ENCODE measurements at regions not wholly inside any gene's neighbourhood (a gene's known extent, or its start where the extent isn't known, plus 50 kb on each side); places are given as distances from the start of the nearest gene placed in this dataset.
A peak's percentile ranks its signal among the peaks of the same experiment; 100 is the strongest.
"Not testable (repeated sequence)": the region's sequence is repeated elsewhere in the genome, so short reads cannot be mapped to it uniquely, and the experiment has no call there.

- Histone ChIP-seq H3K9me3 (ENCODE audit: control insufficient read depth in 2 of 2, insufficient read depth in 1 of 2, low read length in 1 of 2) (no peaks in the 10 kb centered on the region), H3K4me3 (ENCODE audit: low read length in 2 of 2) (no peak overlapping the region), H3K36me3 (ENCODE audit: control insufficient read depth in 2 of 2, insufficient read depth in 2 of 2, low read length in 1 of 2) (no peaks in the 10 kb centered on the region), H3K4me1 (ENCODE audit: control insufficient read depth in 2 of 2, insufficient read depth in 2 of 2, low read length in 2 of 2) (peaks cover 0 to 5% of the 10 kb centered on the region in 2 donors), H3K27me3 (ENCODE audit: control insufficient read depth in 2 of 2, insufficient read depth in 1 of 2, low read length in 1 of 2) (no peaks in the 10 kb centered on the region), H3K27ac (ENCODE audit: low read depth in 1 of 2, low read length in 1 of 2) (no peak overlapping the region)
- WGBS = 81% methylated on average over 4 of the region's 4 CpGs
- DNase-seq (ENCODE audit: low read depth in 6 of 9, low spot score in 9 of 9) = peak in 2 of 9 donors; percentile 2 to 22
These were observed 122.2 kb downstream of the MPP7 start for GRCh38 chr10:28180654-28181053.

GRCh38 chr10:28179743-28180099, 123.1 kb downstream of the MPP7 start:
- Histone ChIP-seq H3K4me3 (ENCODE audit: low read length in 2 of 2) (no peak overlapping the region), H3K4me1 (ENCODE audit: control insufficient read depth in 2 of 2, insufficient read depth in 2 of 2, low read length in 2 of 2) (peaks cover 0 to 5% of the 10 kb centered on the region in 2 donors), H3K27me3 (ENCODE audit: control insufficient read depth in 2 of 2, insufficient read depth in 1 of 2, low read length in 1 of 2) (no peaks in the 10 kb centered on the region), H3K27ac (ENCODE audit: low read depth in 1 of 2, low read length in 1 of 2) (no peak overlapping the region), H3K36me3 (ENCODE audit: control insufficient read depth in 2 of 2, insufficient read depth in 2 of 2, low read length in 1 of 2) (no peaks in the 10 kb centered on the region), H3K9me3 (ENCODE audit: control insufficient read depth in 2 of 2, insufficient read depth in 1 of 2, low read length in 1 of 2) (no peaks in the 10 kb centered on the region)
- DNase-seq (ENCODE audit: low read depth in 6 of 9, low spot score in 9 of 9) = no peak

GRCh38 chr10:28179006-28179742, 123.7 kb downstream of the MPP7 start:
- Histone ChIP-seq H3K27ac (ENCODE audit: low read depth in 1 of 2, low read length in 1 of 2) (no peak overlapping the region), H3K27me3 (ENCODE audit: control insufficient read depth in 2 of 2, insufficient read depth in 1 of 2, low read length in 1 of 2) (no peaks in the 10 kb centered on the region), H3K36me3 (ENCODE audit: control insufficient read depth in 2 of 2, insufficient read depth in 2 of 2, low read length in 1 of 2) (no peaks in the 10 kb centered on the region), H3K4me3 (ENCODE audit: low read length in 2 of 2) (no peak overlapping the region), H3K9me3 (ENCODE audit: control insufficient read depth in 2 of 2, insufficient read depth in 1 of 2, low read length in 1 of 2) (no peaks in the 10 kb centered on the region), H3K4me1 (ENCODE audit: control insufficient read depth in 2 of 2, insufficient read depth in 2 of 2, low read length in 2 of 2) (peaks cover 0 to 5% of the 10 kb centered on the region in 2 donors)
- DNase-seq (ENCODE audit: low read depth in 6 of 9, low spot score in 9 of 9) = peak in 8 of 9 donors; percentile 32 to 72 (median 53)
- whole genome bisulfite sequencing = 36% methylated on average over 4 of the region's 4 CpGs

DNA sequence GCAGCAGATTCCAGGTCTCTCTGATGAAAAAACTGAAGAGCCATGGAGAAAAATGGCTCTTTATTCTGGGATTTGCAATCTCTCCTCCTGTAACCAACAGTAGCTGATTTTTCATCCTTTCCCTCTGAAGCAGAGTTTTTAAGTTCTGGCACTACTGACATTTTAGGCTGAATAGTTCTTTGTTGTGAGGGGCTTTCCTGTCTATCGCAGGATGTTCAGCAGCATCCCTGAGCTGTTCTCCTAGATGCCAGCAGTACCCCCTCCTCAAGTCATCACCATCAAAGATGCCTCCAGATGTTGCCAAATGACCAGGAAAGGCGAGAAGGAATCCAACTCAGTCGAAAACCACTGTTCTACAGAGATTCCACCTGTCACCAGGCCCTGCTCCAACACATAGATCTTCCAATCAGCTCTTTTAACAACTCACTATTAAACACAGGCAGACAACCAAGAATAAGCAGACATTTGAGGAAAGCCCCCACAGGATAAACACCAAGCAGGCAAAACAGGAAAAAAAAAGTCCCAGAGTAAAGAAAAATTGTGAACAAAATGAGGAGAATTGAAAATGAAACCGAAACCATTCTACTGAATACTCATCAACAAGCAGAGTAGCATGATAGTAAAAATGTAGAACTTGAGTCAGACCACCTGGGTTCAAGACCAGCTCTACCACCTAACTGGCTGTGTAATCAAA, 124.8 kb downstream of the MPP7 start:
- DNase-seq (ENCODE audit: low read depth in 6 of 9, low spot score in 9 of 9) = peak in 7 of 9 donors; percentile 4 to 55 (median 17)
- Histone ChIP-seq H3K4me3 (ENCODE audit: low read length in 2 of 2) (no peak overlapping the region), H3K4me1 (ENCODE audit: control insufficient read depth in 2 of 2, insufficient read depth in 2 of 2, low read length in 2 of 2) (peaks cover 0 to 5% of the 10 kb centered on the region in 2 donors), H3K27ac (ENCODE audit: low read depth in 1 of 2, low read length in 1 of 2) (no peak overlapping the region), H3K27me3 (ENCODE audit: control insufficient read depth in 2 of 2, insufficient read depth in 1 of 2, low read length in 1 of 2) (no peaks in the 10 kb centered on the region), H3K9me3 (ENCODE audit: control insufficient read depth in 2 of 2, insufficient read depth in 1 of 2, low read length in 1 of 2) (no peaks in the 10 kb centered on the region), H3K36me3 (ENCODE audit: control insufficient read depth in 2 of 2, insufficient read depth in 2 of 2, low read length in 1 of 2) (no peaks in the 10 kb centered on the region)
- 86% methylated on average over 4 of the region's 4 CpGs for WGBS

DNA sequence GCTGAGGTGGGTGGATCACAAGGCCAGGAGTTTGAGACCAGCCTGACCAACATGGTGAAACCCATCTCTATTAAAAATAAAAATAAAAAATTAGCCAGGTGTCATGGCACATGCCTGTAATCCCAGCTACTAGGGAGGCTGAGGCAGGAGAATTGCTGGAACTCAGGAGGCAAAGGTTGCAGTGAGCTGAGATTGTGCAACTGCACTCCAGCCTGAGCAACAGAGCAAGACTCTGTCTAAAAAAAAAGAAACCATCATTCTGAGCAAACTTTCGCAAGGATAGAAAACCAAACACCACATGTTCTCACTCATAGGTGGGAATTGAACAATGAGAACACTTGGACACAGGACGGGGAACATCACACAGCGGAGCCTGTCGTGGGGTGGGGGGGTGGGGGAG, 126.4 kb downstream of the MPP7 start:
- not testable (repeated sequence) for H3K36me3 ChIP-seq (ENCODE audit: control insufficient read depth in 2 of 2, insufficient read depth in 2 of 2, low read length in 1 of 2); H3K9me3 ChIP-seq (ENCODE audit: control insufficient read depth in 2 of 2, insufficient read depth in 1 of 2, low read length in 1 of 2); H3K4me1 ChIP-seq (ENCODE audit: control insufficient read depth in 2 of 2, insufficient read depth in 2 of 2, low read length in 2 of 2); H3K27me3 ChIP-seq (ENCODE audit: control insufficient read depth in 2 of 2, insufficient read depth in 1 of 2, low read length in 1 of 2); H3K27ac ChIP-seq (ENCODE audit: low read depth in 1 of 2, low read length in 1 of 2); DNase-seq (ENCODE audit: low read depth in 6 of 9, low spot score in 9 of 9); H3K4me3 ChIP-seq (ENCODE audit: low read length in 2 of 2)
- WGBS = over 99% methylated on average over 4 of the region's 4 CpGs

DNA sequence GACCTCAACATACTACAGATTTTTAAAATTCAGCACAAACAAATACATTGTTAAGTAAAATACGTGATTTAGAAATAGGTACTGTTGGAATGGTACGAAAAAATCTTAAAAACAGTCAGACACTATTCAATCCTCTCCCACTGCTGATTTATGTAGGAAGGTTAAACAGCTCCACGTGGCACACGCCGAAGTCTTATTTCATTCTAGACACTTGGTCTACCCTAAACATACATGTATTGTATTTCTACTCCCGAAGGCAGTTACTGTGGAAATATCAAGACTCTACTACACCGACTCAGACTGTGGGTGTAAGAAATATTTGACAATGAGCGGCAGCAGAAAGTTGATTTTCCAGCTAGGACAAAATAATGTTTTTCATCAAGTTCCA, 130.6 kb downstream of the MPP7 start:
- Histone ChIP-seq H3K4me3 (ENCODE audit: low read length in 2 of 2) (no peak overlapping the region), H3K27ac (ENCODE audit: low read depth in 1 of 2, low read length in 1 of 2) (no peak overlapping the region), H3K4me1 (ENCODE audit: control insufficient read depth in 2 of 2, insufficient read depth in 2 of 2, low read length in 2 of 2) (no peaks in the 10 kb centered on the region), H3K9me3 (ENCODE audit: control insufficient read depth in 2 of 2, insufficient read depth in 1 of 2, low read length in 1 of 2) (no peaks in the 10 kb centered on the region), H3K36me3 (ENCODE audit: control insufficient read depth in 2 of 2, insufficient read depth in 2 of 2, low read length in 1 of 2) (no peaks in the 10 kb centered on the region), H3K27me3 (ENCODE audit: control insufficient read depth in 2 of 2, insufficient read depth in 1 of 2, low read length in 1 of 2) (no peaks in the 10 kb centered on the region)
- 97% methylated on average over 8 of the region's 8 CpGs for WGBS
- no peak for DNase-seq (ENCODE audit: low read depth in 6 of 9, low spot score in 9 of 9)

GRCh38 chr10:28171468-28172222, 131.2 kb downstream of the MPP7 start:
- H3K36me3 ChIP-seq (ENCODE audit: control insufficient read depth in 2 of 2, insufficient read depth in 2 of 2, low read length in 1 of 2) = no peaks in the 10 kb centered on the region
- 89% methylated on average over 9 of the region's 9 CpGs for WGBS
- no peaks in the 10 kb centered on the region for H3K9me3 ChIP-seq (ENCODE audit: control insufficient read depth in 2 of 2, insufficient read depth in 1 of 2, low read length in 1 of 2)
- H3K27me3 ChIP-seq (ENCODE audit: control insufficient read depth in 2 of 2, insufficient read depth in 1 of 2, low read length in 1 of 2) = no peaks in the 10 kb centered on the region
- DNase-seq (ENCODE audit: low read depth in 6 of 9, low spot score in 9 of 9) = no peak
- no peak overlapping the region for H3K4me3 ChIP-seq (ENCODE audit: low read length in 2 of 2)
- no peak overlapping the region for H3K27ac ChIP-seq (ENCODE audit: low read depth in 1 of 2, low read length in 1 of 2)
- H3K4me1 ChIP-seq (ENCODE audit: control insufficient read depth in 2 of 2, insufficient read depth in 2 of 2, low read length in 2 of 2) = no peaks in the 10 kb centered on the region

DNA sequence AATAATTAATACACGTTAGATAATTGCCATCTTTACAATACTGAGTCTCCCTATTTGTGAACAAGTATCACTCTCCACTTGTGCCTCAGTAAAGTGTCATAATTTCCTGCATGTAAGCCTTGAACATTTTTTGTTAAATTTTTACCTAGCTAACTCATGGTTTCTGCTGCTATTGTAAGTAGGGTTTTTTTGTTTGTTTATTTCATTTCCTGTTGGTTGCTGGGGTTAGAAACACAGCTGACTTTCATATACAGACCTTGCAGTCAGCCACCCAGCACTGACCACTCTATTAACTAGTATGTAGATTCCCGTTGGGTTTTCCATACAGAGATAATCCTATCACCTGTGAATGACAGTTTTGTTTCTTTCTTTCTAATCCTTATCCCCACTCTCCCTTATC, 133.3 kb downstream of the MPP7 start:
- H3K4me3 ChIP-seq (ENCODE audit: low read length in 2 of 2) = no peak overlapping the region
- H3K36me3 ChIP-seq (ENCODE audit: control insufficient read depth in 2 of 2, insufficient read depth in 2 of 2, low read length in 1 of 2) = no peaks in the 10 kb centered on the region
- no peak overlapping the region for H3K27ac ChIP-seq (ENCODE audit: low read depth in 1 of 2, low read length in 1 of 2)
- H3K4me1 ChIP-seq (ENCODE audit: control insufficient read depth in 2 of 2, insufficient read depth in 2 of 2, low read length in 2 of 2) = no peaks in the 10 kb centered on the region
- no peaks in the 10 kb centered on the region for H3K9me3 ChIP-seq (ENCODE audit: control insufficient read depth in 2 of 2, insufficient read depth in 1 of 2, low read length in 1 of 2)
- WGBS = 73% methylated on average over 2 of the region's 2 CpGs
- DNase-seq (ENCODE audit: low read depth in 6 of 9, low spot score in 9 of 9) = no peak
- H3K27me3 ChIP-seq (ENCODE audit: control insufficient read depth in 2 of 2, insufficient read depth in 1 of 2, low read length in 1 of 2) = no peaks in the 10 kb centered on the region

- H3K27ac ChIP-seq (ENCODE audit: low read depth in 1 of 2, low read length in 1 of 2) = no peak overlapping the region
- no peaks in the 10 kb centered on the region for H3K4me1 ChIP-seq (ENCODE audit: control insufficient read depth in 2 of 2, insufficient read depth in 2 of 2, low read length in 2 of 2)
- no peaks in the 10 kb centered on the region for H3K27me3 ChIP-seq (ENCODE audit: control insufficient read depth in 2 of 2, insufficient read depth in 1 of 2, low read length in 1 of 2)
- no peak overlapping the region for H3K4me3 ChIP-seq (ENCODE audit: low read length in 2 of 2)
- no peaks in the 10 kb centered on the region for H3K9me3 ChIP-seq (ENCODE audit: control insufficient read depth in 2 of 2, insufficient read depth in 1 of 2, low read length in 1 of 2)
- 89% methylated on average over 6 of the region's 6 CpGs for WGBS
- DNase-seq (ENCODE audit: low read depth in 6 of 9, low spot score in 9 of 9) = no peak
- H3K36me3 ChIP-seq (ENCODE audit: control insufficient read depth in 2 of 2, insufficient read depth in 2 of 2, low read length in 1 of 2) = no peaks in the 10 kb centered on the region
These were observed 141.9 kb downstream of the MPP7 start for GRCh38 chr10:28160866-28161405.
